ENCODE measurements at regions not wholly inside any gene's neighbourhood (a gene's known extent, or its start where the extent isn't known, plus 50 kb on each side); places are given as distances from the start of the nearest gene placed in this dataset.

- peaks cover 47% of the 10 kb centered on the region for H3K4me1 Mint-ChIP-seq
- peaks cover 6% of the 10 kb centered on the region for H3K27me3 Mint-ChIP-seq (ENCODE audit: low read depth, poor library complexity)
- no peak overlapping the region for H3K4me3 Mint-ChIP-seq
- TF ChIP-seq CTCF (IDR thresholded peaks at IDR 0.05) = no peak
- H3K27ac Mint-ChIP-seq = peak overlapping the region; percentile 56
- H3K9me3 Mint-ChIP-seq = peaks cover 3% of the 10 kb centered on the region
- no peaks in the 10 kb centered on the region for H3K36me3 Mint-ChIP-seq (ENCODE audit: low read depth)
- DNase-seq = no peak
These were observed 120.3 kb upstream of the TMEM18 start for GRCh38 chr2:797556-797955.

GRCh38 chr2:796141-796985, 119.2 kb upstream of the TMEM18 start:
- peak overlapping the region; percentile 98 for H3K27ac Mint-ChIP-seq
- H3K4me1 Mint-ChIP-seq = peaks cover 47% of the 10 kb centered on the region
- no peaks in the 10 kb centered on the region for H3K36me3 Mint-ChIP-seq (ENCODE audit: low read depth)
- peaks cover 7% of the 10 kb centered on the region for H3K27me3 Mint-ChIP-seq (ENCODE audit: low read depth, poor library complexity)
- peak; percentile 11 for DNase-seq
- peaks cover 5% of the 10 kb centered on the region for H3K9me3 Mint-ChIP-seq
- no peak for TF ChIP-seq CTCF (IDR thresholded peaks at IDR 0.05)
- no peak overlapping the region for H3K4me3 Mint-ChIP-seq

- peak; percentile 40 for DNase-seq
- no peak for TF ChIP-seq CTCF (IDR thresholded peaks at IDR 0.05)
- peak overlapping the region; percentile 98 for H3K27ac Mint-ChIP-seq
- H3K9me3 Mint-ChIP-seq = peaks cover 10% of the 10 kb centered on the region
- peaks cover 47% of the 10 kb centered on the region for H3K4me1 Mint-ChIP-seq
- no peaks in the 10 kb centered on the region for H3K36me3 Mint-ChIP-seq (ENCODE audit: low read depth)
- H3K4me3 Mint-ChIP-seq = no peak overlapping the region
- H3K27me3 Mint-ChIP-seq (ENCODE audit: low read depth, poor library complexity) = peaks cover 7% of the 10 kb centered on the region
These were observed 118.4 kb upstream of the TMEM18 start for GRCh38 chr2:795531-796041.

GRCh38 chr2:794554-795241, 117.5 kb upstream of the TMEM18 start:
- Mint-ChIP-seq H3K4me3 (no peak overlapping the region), H3K4me1 (peaks cover 47% of the 10 kb centered on the region), H3K27ac (peak overlapping the region; percentile 98), H3K36me3 (ENCODE audit: low read depth) (no peaks in the 10 kb centered on the region), H3K9me3 (peaks cover 14% of the 10 kb centered on the region), H3K27me3 (ENCODE audit: low read depth, poor library complexity) (peaks cover 7% of the 10 kb centered on the region)
- TF ChIP-seq CTCF (IDR thresholded peaks at IDR 0.05) = no peak
- no peak for DNase-seq

GRCh38 chr2:793236-793635, 116.0 kb upstream of the TMEM18 start:
- Mint-ChIP-seq H3K27ac (no peak overlapping the region), H3K4me3 (no peak overlapping the region), H3K36me3 (ENCODE audit: low read depth) (peaks cover 5% of the 10 kb centered on the region), H3K9me3 (peaks cover 19% of the 10 kb centered on the region), H3K27me3 (ENCODE audit: low read depth, poor library complexity) (peaks cover 7% of the 10 kb centered on the region), H3K4me1 (peaks cover 47% of the 10 kb centered on the region)
- DNase-seq = no peak
- no peak for TF ChIP-seq CTCF (IDR thresholded peaks at IDR 0.05)

Measured in nephron progenitor cell (in vitro differentiated cells).